AG04450 (cell line): ENCODE measurements at regions not wholly inside any gene's neighbourhood (a gene's known extent, or its start where the extent isn't known, plus 50 kb on each side); places are given as distances from the start of the nearest gene placed in this dataset.
"Not testable (repeated sequence)": the region's sequence is repeated elsewhere in the genome, so short reads cannot be mapped to it uniquely, and the experiment has no call there.

Source experiments
- CTCF ChIA-PET: fragments of 300-600, 350-600 bp; formaldehyde crosslinking; extraction: SDS; loops from one replicate; lab custom pipeline; 2022; ENCODE audit warnings: antibody characterized with exemption, inconsistent platforms; lab: Charles Lee
- POLR2A ChIA-PET: fragments of 350-600 bp; formaldehyde crosslinking; extraction: SDS; loops from one replicate; lab custom pipeline; 2021; ENCODE audit warnings: antibody characterized with exemption, inconsistent platforms; lab: Yijun Ruan, JAX
- DNase-seq: peaks from one replicate; pipeline ENCODE4 v3.0.0-alpha.2; 2011; ENCODE audit warnings: low read depth, low spot score
- H3K27ac ChIP-seq: one replicate; pipeline ENCODE4 v1.5.1; 2012; ENCODE audit warnings: low read depth, low read length, control low read depth
- H3K27me3 ChIP-seq: one replicate; pipeline ENCODE4 v1.6.0; 2012; ENCODE audit warnings: low read length; ENCODE audit not compliant: control insufficient read depth, insufficient read depth
- H3K4me3 ChIP-seq: 2 replicates; pipeline ENCODE4 v1.5.1; 2011; ENCODE audit warnings: mild to moderate bottlenecking, low read depth, low read length, control low read depth
- H3K9me3 ChIP-seq: 2 replicates; pipeline ENCODE4 v1.5.1; 2012; ENCODE audit warnings: low read length; ENCODE audit not compliant: control insufficient read depth, insufficient read depth
- TF ChIP-seq, protein P1 (sequence below): IDR thresholded peaks from 2 replicates; pipeline ENCODE4 v1.5.1; 2011; ENCODE audit warnings: low read depth, low read length, control low read depth, inconsistent platforms

DNA sequence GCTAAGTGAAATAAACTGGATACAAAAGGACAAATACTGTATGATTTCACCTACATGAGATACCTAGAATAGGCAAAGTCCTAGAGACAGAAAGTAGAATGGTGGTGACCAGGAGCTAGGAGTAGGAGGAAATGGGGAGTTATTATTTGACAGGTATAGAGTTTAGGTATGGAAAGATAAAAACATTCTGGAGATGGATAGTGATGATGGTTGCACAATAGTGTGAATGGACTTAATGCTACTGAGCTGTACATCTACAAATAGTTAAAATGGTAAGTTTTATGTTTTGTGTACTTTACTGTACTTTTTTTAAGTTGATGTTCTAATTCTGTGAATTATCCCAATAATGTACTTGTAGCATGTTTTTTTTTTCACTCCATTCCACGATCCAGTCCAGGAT, 59.5 kb upstream of the RALGPS2 start:
- no peak for DNase-seq
- CTCF ChIA-PET: no interaction called here
- no peak overlapping the region for H3K27ac ChIP-seq
- TF ChIP-seq, protein P1, sequence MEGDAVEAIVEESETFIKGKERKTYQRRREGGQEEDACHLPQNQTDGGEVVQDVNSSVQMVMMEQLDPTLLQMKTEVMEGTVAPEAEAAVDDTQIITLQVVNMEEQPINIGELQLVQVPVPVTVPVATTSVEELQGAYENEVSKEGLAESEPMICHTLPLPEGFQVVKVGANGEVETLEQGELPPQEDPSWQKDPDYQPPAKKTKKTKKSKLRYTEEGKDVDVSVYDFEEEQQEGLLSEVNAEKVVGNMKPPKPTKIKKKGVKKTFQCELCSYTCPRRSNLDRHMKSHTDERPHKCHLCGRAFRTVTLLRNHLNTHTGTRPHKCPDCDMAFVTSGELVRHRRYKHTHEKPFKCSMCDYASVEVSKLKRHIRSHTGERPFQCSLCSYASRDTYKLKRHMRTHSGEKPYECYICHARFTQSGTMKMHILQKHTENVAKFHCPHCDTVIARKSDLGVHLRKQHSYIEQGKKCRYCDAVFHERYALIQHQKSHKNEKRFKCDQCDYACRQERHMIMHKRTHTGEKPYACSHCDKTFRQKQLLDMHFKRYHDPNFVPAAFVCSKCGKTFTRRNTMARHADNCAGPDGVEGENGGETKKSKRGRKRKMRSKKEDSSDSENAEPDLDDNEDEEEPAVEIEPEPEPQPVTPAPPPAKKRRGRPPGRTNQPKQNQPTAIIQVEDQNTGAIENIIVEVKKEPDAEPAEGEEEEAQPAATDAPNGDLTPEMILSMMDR: no peak
- H3K27me3 ChIP-seq: no peaks in the 10 kb centered on the region
- no peak overlapping the region for H3K4me3 ChIP-seq
- no peaks in the 10 kb centered on the region for H3K9me3 ChIP-seq
- POLR2A ChIA-PET: no interaction called here

DNA sequence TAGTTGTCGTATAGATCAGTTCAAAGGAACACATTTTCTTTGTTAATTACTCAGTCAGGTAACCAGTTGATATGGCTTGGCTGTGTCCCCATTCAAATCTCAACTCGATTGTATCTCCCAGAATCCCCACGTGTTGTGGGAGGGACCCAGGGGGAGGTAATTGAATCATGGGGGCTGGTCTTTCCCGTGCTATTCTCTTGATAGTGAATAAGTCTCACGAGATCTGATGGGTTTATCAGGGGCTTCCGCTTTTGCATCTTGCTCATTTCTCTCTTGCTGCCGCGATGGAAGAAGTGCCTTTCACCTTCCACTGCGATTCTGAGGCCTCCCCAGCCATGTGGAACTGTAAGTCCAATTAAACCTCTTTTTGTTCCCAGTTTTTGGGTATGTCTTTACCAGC, 58.2 kb upstream of the RALGPS2 start:
- DNase-seq, CTCF ChIA-PET, POLR2A ChIA-PET, H3K9me3 ChIP-seq, H3K27me3 ChIP-seq, H3K27ac ChIP-seq, H3K4me3 ChIP-seq: not testable (repeated sequence)

DNA sequence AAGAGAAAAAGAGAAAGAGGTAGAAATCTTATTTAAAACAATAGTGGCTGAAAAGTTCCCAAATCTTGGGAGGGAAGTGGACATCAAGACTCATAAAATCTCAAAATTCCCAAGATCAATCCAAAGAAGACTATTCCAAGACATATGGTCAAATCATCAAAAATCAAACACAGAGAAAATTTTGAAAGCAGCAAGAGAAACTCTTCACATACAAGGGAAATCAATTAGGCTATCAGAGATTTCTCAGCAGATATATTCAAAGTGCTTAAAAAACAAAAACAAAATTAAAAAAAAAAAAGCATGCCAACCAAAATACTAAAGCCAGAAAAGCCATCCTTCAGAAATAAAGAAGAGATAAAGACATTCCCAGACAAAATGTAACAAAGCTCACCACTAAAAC, 52.6 kb upstream of the RALGPS2 start:
- Histone ChIP-seq H3K27me3 (no peaks in the 10 kb centered on the region), H3K4me3 (no peak overlapping the region), H3K27ac (no peak overlapping the region), H3K9me3 (peaks cover 14% of the 10 kb centered on the region)
- POLR2A ChIA-PET: no interaction called here
- TF ChIP-seq, protein P1: no peak
- CTCF ChIA-PET: no interaction called here
- DNase-seq: no peak

DNA sequence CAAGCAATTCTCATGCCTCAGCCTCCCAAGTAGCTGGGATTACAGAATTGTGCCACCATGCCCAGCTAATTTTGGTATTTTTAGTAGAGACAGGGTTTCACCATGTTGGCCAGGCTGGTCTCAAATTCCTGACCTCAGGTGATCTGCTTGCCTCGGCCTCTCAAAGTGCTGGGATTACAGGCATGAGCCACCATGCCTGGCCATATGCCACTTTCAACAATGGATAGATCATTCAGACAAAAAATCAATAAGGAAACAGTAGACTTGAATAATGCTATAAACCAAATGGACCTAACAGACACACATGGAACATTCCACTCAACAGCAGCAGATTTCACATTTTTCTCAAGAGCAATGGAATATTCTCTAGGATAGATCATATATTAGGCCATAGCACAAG, 50.5 kb upstream of the RALGPS2 start:
- CTCF ChIA-PET, H3K27ac ChIP-seq, DNase-seq, H3K27me3 ChIP-seq, POLR2A ChIA-PET, H3K4me3 ChIP-seq: not testable (repeated sequence)
- H3K9me3 ChIP-seq: peaks cover 14% of the 10 kb centered on the region
